Stimulated activated CD4-positive, alpha-beta T cell treated with anti-CD3 and anti-CD28 coated beads, Interleukin-4, amount 100 ng/mL, for 1 hour (primary cell): ENCODE measurements at regions not wholly inside any gene's neighbourhood (a gene's known extent, or its start where the extent isn't known, plus 50 kb on each side); places are given as distances from the start of the nearest gene placed in this dataset.
"Not testable (repeated sequence)": the region's sequence is repeated elsewhere in the genome, so short reads cannot be mapped to it uniquely, and the experiment has no call there.

Experiments
- DNase-seq: peaks from one replicate; pipeline ENCODE4 v3.0.0-alpha.2; 2020

GRCh38 chr9:62877987-62878386 is 1688.2 kb downstream of the SPATA31A7 start:
- not testable (repeated sequence) for DNase-seq

- DNase-seq: not testable (repeated sequence)
Observed at GRCh38 chr9:62880453-62880852, 1690.6 kb downstream of the SPATA31A7 start.

- not testable (repeated sequence) for DNase-seq
Observed at GRCh38 chr9:62880971-62881370, 1691.1 kb downstream of the SPATA31A7 start.

- not testable (repeated sequence) for DNase-seq
Observed at GRCh38 chr9:62881811-62882210, 1692.0 kb downstream of the SPATA31A7 start.

GRCh38 chr9:62882717-62883116 is 1692.9 kb downstream of the SPATA31A7 start:
- DNase-seq: not testable (repeated sequence)

GRCh38 chr9:62896692-62897091 is 1706.9 kb downstream of the SPATA31A7 start:
- not testable (repeated sequence) for DNase-seq

- peak; percentile 58 for DNase-seq
Observed at GRCh38 chr9:62897411-62898225, 1707.8 kb downstream of the SPATA31A7 start.

GRCh38 chr9:62899666-62900065 is 1709.8 kb downstream of the SPATA31A7 start:
- not testable (repeated sequence) for DNase-seq

GRCh38 chr9:62904061-62904460 is 1714.2 kb downstream of the SPATA31A7 start:
- not testable (repeated sequence) for DNase-seq

GRCh38 chr9:62905722-62906121 is 1715.9 kb downstream of the SPATA31A7 start:
- not testable (repeated sequence) for DNase-seq

- DNase-seq: not testable (repeated sequence)
Observed at GRCh38 chr9:62907866-62908265, 1718.0 kb downstream of the SPATA31A7 start.

GRCh38 chr9:62908271-62908670 is 1718.4 kb downstream of the SPATA31A7 start:
- not testable (repeated sequence) for DNase-seq

- DNase-seq: not testable (repeated sequence)
Observed at GRCh38 chr9:62909447-62909846, 1719.6 kb downstream of the SPATA31A7 start.

- not testable (repeated sequence) for DNase-seq
Observed at GRCh38 chr9:62912278-62912677, 1722.4 kb downstream of the SPATA31A7 start.

GRCh38 chr9:62915168-62915567 is 1725.3 kb downstream of the SPATA31A7 start:
- not testable (repeated sequence) for DNase-seq

- DNase-seq: not testable (repeated sequence)
Observed at GRCh38 chr9:62915661-62916060, 1725.8 kb downstream of the SPATA31A7 start.

- not testable (repeated sequence) for DNase-seq
Observed at GRCh38 chr9:62918648-62919385, 1729.0 kb downstream of the SPATA31A7 start.

GRCh38 chr9:62931484-62931883 is 1741.6 kb downstream of the SPATA31A7 start:
- not testable (repeated sequence) for DNase-seq

GRCh38 chr9:62952840-62953239 is 1763.0 kb downstream of the SPATA31A7 start:
- DNase-seq: not testable (repeated sequence)
